RPMI7951 (cell line): ENCODE measurements at regions not wholly inside any gene's neighbourhood (a gene's known extent, or its start where the extent isn't known, plus 50 kb on each side); places are given as distances from the start of the nearest gene placed in this dataset.
"Not testable (repeated sequence)": the region's sequence is repeated elsewhere in the genome, so short reads cannot be mapped to it uniquely, and the experiment has no call there.

Source experiments
- DNase-seq: peaks from one replicate; pipeline ENCODE4 v3.0.0-alpha.2; 2012; ENCODE audit warnings: low read depth

- no peak for DNase-seq
Observed at GRCh38 chr21:14754682-14755081, 208.6 kb upstream of the SAMSN1 start.

DNA sequence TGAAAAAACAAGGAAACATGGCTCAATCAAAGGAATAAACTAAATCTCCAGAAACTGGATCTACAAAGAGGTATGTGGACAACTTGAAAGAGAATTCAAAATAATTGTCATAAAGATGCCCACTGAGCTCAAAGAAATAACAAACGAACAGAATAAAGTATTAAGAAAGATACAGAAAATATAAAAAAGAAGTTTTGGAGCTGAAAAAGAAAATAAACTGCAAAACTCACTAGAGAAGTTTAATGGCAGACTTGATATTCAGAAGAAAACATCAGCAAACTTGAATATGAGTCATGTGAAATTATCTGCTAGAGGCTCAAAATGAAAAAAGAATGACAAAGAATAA is 208.1 kb upstream of the SAMSN1 start:
- no peak for DNase-seq

DNA sequence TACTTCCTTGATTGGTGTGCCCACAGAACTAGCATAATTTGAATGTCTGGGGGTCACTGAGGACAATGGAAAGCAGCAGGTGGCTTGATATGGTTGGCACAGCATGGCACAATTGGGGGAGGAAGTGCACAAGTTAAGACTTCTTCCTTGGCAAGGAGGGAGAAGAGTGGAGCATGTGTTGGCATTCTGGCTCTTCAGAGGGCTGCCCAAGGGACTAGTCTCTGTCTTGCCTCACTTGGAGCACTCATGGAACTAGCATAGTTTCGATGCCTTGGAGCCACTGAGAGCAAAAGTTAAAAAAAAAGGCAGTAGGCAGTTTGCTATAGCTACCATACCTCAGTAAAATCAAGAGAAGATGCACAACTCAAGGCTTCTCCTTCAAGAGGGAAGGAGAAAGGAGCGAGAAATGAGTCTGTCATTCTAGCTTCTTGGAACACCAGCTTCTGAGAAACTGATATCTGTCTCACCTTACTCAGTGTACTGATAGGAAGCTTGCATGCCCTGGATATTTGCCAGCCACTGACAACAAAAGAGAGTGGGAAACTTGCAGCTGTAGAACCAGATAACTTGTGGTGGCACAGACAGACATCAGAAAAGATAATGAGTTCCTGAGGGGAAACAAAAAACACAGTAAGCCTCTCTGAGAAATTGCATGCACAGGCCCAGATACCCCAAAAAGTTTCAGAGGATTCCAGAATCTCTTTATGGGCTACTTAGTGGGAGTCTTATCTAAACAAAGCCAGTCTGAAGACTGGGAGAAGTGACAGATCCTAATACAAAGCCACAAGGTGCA is 207.5 kb upstream of the SAMSN1 start:
- no peak for DNase-seq

- DNase-seq: no peak
Observed at GRCh38 chr21:14753069-14753465, 207.0 kb upstream of the SAMSN1 start.

- DNase-seq: no peak
Observed at GRCh38 chr21:14752345-14752909, 206.3 kb upstream of the SAMSN1 start.

GRCh38 chr21:14751602-14752344 is 205.7 kb upstream of the SAMSN1 start:
- no peak for DNase-seq

DNA sequence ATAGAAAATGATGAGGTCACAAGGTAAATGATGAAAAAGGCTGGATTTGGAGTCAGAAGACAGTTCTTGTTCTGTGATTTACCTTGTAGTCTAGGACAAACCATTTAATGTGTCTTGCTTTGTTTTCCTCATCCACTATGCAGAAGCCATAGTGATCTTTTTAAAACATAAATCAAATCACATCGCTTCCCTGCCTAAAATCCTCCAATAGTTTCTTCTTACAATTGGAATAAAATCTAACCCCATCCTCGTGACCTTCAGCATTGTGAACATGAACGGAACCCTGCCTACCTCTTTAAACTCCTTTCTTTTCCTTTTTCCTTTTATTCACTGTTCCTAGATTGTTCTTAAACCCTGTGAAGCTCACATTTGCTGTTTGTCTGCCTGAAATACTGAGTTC is 204.9 kb upstream of the SAMSN1 start:
- DNase-seq: no peak

- no peak for DNase-seq
Observed at GRCh38 chr21:14750041-14750440, 203.9 kb upstream of the SAMSN1 start.

- DNase-seq: no peak
Observed at GRCh38 chr21:14748662-14749061, 202.5 kb upstream of the SAMSN1 start.

DNA sequence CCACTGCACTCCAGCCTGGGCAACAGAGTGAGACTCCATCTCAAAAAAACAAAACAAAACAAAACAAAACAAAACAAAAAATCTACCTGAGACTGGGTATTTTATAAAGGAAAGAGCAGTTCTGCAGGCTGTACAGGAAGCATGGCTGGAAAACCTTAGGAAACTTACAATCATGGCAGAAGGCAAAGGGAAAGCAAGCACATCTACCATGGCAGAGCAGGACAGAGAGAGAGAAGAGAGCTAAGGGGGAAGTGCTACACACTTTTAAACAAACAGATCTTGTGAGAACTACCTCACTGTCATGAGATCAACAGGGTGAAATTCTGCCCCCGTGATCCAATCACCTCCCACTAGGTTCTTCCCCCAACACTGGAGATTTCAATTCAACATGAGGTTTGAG is 198.3 kb upstream of the SAMSN1 start:
- DNase-seq: no peak

DNA sequence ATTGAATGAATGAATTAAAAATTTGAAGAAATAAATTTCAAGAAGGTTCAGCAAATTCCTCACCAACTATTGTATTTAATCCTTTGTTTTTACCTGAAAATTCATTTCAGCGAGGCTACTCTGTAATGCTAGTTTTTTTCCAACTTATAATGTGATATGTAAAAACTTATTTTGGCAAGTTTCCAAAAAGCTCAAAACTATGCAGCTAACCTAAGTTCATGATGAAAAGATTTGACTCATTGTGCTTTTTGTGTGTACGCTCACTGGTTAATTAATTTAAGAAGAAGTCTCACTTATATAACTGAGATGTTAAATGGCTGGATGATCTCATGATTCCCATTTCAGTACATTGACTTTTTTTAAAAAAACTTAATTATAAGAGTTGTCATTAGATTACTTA is 196.0 kb upstream of the SAMSN1 start:
- DNase-seq: no peak

DNA sequence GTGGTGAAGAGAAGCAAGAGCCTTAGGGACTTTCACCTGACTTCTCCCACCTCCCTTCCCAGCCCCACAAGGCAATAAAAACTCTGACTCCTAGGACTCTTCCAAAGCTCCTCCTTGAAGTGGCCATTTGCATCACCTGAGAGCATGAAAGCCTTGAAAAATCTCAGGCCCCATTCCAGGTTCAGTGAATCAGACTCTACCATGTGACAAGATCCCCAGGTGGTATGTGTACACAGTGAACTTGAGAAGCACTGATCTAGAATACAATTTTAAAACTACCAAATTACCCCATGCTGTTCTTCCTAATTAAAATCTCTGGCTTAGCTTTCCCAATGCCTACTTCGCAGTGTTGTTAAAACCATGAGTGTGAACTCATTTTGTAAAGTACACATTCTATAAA is 195.1 kb upstream of the SAMSN1 start:
- no peak for DNase-seq

GRCh38 chr21:14740692-14741091 is 194.6 kb upstream of the SAMSN1 start:
- DNase-seq: no peak

- no peak for DNase-seq
Observed at GRCh38 chr21:14740116-14740515, 194.0 kb upstream of the SAMSN1 start.

DNA sequence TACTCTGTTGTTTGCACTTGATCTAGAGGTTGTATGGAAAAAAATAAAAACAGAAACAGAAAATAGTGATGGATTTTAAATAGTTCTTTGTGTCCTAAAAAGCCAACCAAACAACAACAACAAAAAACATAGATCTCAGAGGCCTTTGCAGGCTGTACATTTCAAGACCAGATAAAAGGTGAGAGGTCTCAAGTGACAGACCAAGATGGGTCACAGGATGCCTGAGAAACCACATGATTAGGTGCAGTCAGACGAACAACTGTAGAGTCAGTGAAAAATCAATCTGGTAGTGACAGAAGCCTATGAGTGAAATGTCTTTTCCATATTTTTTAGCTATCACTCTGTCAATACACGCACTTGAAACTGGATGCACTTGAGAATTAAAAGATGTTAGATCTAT is 193.5 kb upstream of the SAMSN1 start:
- no peak for DNase-seq

DNA sequence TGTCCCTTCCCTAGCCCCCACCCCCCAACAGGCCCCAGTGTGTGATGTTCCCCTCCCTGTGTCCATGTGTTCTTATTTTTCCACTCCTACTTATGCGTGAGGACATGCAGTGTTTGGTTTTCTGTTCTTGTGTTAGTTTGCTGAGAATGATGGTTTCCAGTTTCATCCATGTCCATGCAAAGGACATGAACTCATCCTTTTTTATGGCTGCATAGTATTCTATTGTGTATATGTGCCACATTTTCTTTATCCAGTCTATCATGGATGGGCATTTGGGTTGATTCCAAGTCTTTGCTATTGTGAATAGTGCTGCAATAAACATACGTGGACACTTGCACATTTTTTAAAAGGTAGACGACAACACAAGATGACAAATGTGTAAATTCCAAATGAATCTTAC is 192.5 kb upstream of the SAMSN1 start:
- DNase-seq: not testable (repeated sequence)

DNA sequence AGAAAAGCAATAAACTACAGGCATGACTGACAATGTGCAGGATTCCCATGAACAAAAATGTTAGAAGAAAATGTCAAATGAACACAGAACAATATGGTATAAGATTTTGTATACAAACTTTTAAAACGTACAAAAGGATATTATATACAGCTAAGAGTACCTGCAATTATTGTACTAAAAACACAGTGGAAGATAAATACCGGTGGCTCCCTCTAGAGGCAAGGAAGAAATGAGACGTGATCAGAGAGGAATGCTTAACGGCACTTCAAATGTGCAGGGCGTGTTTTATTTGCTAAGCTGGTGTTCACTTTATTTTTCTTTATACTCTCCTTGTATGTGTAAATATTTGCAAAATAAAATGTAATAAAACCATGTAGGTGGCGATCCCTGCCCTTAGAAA is 191.8 kb upstream of the SAMSN1 start:
- peak; percentile 3 for DNase-seq

DNA sequence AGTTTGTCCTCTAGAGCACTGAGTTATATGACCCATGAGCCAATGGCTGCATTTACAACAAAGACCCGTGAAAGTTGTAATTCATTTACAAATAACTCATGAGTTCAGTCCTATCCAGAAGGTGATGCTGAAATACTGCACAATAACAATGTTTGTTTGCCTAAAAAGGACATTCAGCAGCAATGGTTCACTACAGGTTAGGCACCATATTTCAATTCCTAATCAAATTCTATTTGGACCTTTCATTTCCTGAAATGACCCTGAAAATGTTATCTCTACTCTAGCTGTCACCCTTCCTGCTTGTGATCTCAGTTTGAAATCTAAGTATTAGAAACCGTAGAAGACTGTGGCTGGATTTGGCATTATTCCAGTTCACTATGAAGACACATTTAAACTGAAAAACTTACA is 191.2 kb upstream of the SAMSN1 start:
- DNase-seq: no peak

DNA sequence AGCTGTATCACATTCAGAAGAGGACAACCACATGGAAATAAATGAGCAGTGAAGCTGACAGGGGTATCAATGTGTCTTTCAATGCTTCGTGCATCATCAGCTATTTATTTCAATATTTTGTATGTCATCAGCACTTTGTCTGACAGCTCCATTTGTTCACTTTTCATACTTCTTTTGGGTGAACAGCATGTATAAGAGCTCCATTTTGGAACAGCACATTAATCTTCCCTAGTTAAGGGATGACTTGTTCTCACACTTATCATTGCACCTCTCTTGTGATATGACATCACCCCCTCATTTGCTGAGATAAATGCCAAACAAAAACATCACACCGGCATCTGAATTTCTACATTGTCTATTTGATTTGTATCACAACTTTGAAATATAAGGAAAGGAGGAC is 190.6 kb upstream of the SAMSN1 start:
- DNase-seq: no peak

DNA sequence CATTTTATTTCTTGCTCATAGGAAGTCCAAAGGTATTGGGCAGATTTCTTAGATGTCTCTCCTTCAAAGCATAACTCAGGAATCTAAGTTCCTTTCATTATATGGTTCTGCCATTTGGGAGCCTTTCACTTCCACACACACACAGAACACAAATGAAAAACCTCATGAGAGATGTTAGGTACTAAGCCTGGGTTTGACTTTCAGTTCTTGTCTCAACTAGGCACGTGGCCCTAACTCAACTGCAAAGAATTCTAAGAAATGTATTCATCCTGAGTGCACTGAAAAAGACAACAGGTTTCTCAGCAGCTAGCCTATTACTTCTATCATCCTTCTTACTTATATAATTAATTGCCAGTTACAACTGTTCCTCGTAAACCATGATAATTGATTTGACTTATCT is 190.0 kb upstream of the SAMSN1 start:
- no peak for DNase-seq

DNA sequence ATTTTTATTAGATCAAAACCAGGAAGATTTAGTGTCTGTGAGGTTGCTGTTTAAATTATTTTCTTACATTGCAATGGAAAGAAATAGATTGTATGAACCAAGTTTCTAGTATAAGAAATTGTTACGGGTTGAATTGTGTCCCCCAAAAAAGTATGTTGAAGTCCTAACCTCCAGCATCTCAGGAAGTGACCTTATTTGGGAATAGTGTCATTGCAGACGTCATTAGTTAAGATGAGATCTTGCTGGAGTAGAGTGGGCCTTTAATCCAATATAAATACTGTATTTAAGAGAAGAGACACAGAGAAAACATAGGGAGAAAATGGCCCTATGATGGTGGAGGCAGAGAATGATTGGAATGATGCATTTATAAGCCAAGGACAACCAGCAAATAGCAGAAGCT is 188.7 kb upstream of the SAMSN1 start:
- no peak for DNase-seq

- no peak for DNase-seq
Observed at GRCh38 chr21:14734191-14734590, 188.1 kb upstream of the SAMSN1 start.

DNA sequence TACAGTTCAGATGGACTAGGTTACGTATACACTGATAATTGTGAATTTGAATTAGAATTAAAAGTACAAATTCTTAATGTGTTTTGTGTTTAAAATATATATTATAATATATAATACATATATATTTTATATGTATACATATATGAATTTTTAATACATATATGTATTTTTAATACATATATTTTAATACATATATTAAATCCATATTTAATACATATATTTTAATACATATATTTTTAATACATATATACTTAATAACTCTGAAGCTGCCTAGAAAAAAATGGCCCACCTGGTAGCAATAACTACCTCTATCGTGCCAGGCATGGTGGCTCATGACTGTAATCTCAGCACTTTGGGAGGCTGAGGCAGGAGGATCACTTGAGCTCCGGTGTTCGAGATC is 179.1 kb upstream of the SAMSN1 start:
- DNase-seq: no peak
